ENCODE measurements at regions not wholly inside any gene's neighbourhood (a gene's known extent, or its start where the extent isn't known, plus 50 kb on each side); places are given as distances from the start of the nearest gene placed in this dataset.

- no peak for TF ChIP-seq STAT1 (IDR thresholded peaks at IDR 0.05; ENCODE audit: unreplicated experiment)
- no peak for TF ChIP-seq EZH2 (IDR thresholded peaks at IDR 0.05; ENCODE audit: low read depth, unreplicated experiment)
These were observed 1239.6 kb upstream of the SORCS1 start (continued) for GRCh38 chr10:108404155-108404554.

GRCh38 chr10:108399465-108399864, 1235.0 kb upstream of the SORCS1 start:
- no peak overlapping the region for H3K27ac Mint-ChIP-seq
- no peak for ATAC-seq
- H3K36me3 Mint-ChIP-seq (ENCODE audit: low read depth): no peaks in the 10 kb centered on the region

More at GRCh38 chr10:108399465-108399864, 1235.0 kb upstream of the SORCS1 start:
- H3K27ac ChIP-seq (ENCODE audit: low read depth): no peak overlapping the region
- no peaks in the 10 kb centered on the region for H3K79me2 ChIP-seq (replicated peaks; ENCODE audit: insufficient read depth)
- H3K36me3 ChIP-seq (ENCODE audit: insufficient read depth): no peaks in the 10 kb centered on the region
- H4K20me1 ChIP-seq (replicated peaks; ENCODE audit: insufficient read depth): no peaks in the 10 kb centered on the region
- no peak for DNase-seq (ENCODE audit: low spot score)
- no peaks in the 10 kb centered on the region for H3K9me2 ChIP-seq (ENCODE audit: insufficient read depth)
- H3K4me3 Mint-ChIP-seq: no peak overlapping the region
- 0 out of 2 replicates have a peak overlapping the region, but pooled peaks have one; percentile 14 for H2AFZ ChIP-seq
- H3K27me3 Mint-ChIP-seq (ENCODE audit: insufficient read depth, low read depth, poor library complexity): peaks cover 3% of the 10 kb centered on the region
- no peaks in the 10 kb centered on the region for H3K4me1 ChIP-seq (ENCODE audit: insufficient read depth)
- no peak overlapping the region for H3K4me3 ChIP-seq
- H3K4me2 ChIP-seq: no peak overlapping the region
- no peak for TF ChIP-seq ZNF462 (CRISPR knock-in tag; IDR thresholded peaks at IDR 0.05)
- TF ChIP-seq ZNF331 (CRISPR knock-in tag; IDR thresholded peaks at IDR 0.05; ENCODE audit: low read depth): no peak
- no peak for TF ChIP-seq ETS1 (IDR thresholded peaks at IDR 0.05)
- TF ChIP-seq JUNB (IDR thresholded peaks at IDR 0.05; ENCODE audit: unreplicated experiment): no peak
- TF ChIP-seq POLR2AphosphoS5 (IDR thresholded peaks at IDR 0.05; ENCODE audit: low read depth): no peak
- TF ChIP-seq EZH2phosphoT487 (IDR thresholded peaks at IDR 0.05; ENCODE audit: unreplicated experiment): no peak
- no peak for TF ChIP-seq EZH2 (IDR thresholded peaks at IDR 0.05; ENCODE audit: low read depth, unreplicated experiment)
- no peak for TF ChIP-seq REST (IDR thresholded peaks at IDR 0.05; ENCODE audit: unreplicated experiment)
- TF ChIP-seq NANOG (IDR thresholded peaks at IDR 0.05; ENCODE audit: borderline replicate concordance): no peak
- no peak for TF ChIP-seq ZNF114 (CRISPR knock-in tag; IDR thresholded peaks at IDR 0.05)
- no peak for TF ChIP-seq CTCF (conservative IDR thresholded peaks at IDR 0.05; ENCODE audit: low read depth in 2 of 2)
- no peak for TF ChIP-seq CREB1 (CRISPR knock-in tag; IDR thresholded peaks at IDR 0.05; ENCODE audit: low read depth)
- no peak for TF ChIP-seq STAT1 (IDR thresholded peaks at IDR 0.05; ENCODE audit: unreplicated experiment)
- no peaks in the 10 kb centered on the region for H3K27me3 ChIP-seq (ENCODE audit: insufficient read depth)
- no peaks in the 10 kb centered on the region for H3F3A ChIP-seq (replicated peaks; ENCODE audit: low read depth)
- no peaks in the 10 kb centered on the region for H3K9me3 Mint-ChIP-seq
- H3K4me1 Mint-ChIP-seq: peaks cover 5% of the 10 kb centered on the region

Measured in GM23338 (cell line).